HG02678 (cell line): ENCODE measurements at regions not wholly inside any gene's neighbourhood (a gene's known extent, or its start where the extent isn't known, plus 50 kb on each side); places are given as distances from the start of the nearest gene placed in this dataset.
"Not testable (repeated sequence)": the region's sequence is repeated elsewhere in the genome, so short reads cannot be mapped to it uniquely, and the experiment has no call there.

Source experiments
- ATAC-seq: cut with Tn5 transposase; IDR thresholded peaks from one replicate; pipeline ENCODE4 v1.9.1; 2021; ENCODE audit warnings: mild to moderate bottlenecking, moderate library complexity; ENCODE audit not compliant: unreplicated experiment

GRCh38 chr9:28073270-28073669, 500.0 kb upstream of the C9orf72 start:
- peak; percentile 73 for ATAC-seq

GRCh38 chr9:28079677-28080076, 506.4 kb upstream of the C9orf72 start:
- ATAC-seq, result no peak

- no peak for ATAC-seq
These were observed 509.4 kb upstream of the C9orf72 start for GRCh38 chr9:28082671-28083070.

GRCh38 chr9:28086881-28087280, 513.6 kb upstream of the C9orf72 start:
- no peak for ATAC-seq

GRCh38 chr9:28092981-28093936, 520.0 kb upstream of the C9orf72 start:
- ATAC-seq, result no peak

DNA sequence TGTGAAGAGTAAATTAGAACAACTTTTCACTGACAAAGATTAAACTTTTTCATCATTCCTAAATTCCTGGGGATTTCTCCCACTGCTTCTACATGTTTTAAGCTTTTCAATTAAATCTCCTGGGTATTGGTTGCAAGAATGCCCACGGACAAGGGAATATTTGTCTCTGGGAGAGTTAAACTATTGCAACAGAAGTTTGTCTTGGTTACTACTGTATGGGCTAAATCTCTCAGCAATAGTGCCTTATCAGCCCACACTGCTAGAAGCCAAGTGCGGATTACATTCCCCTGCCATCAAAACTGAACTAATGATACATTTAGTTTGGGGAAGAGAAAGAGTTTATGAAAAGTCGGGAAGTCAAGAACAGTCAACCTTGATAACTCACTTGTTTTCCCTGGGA, 528.2 kb upstream of the C9orf72 start:
- no peak for ATAC-seq

GRCh38 chr9:28105001-28105400, 531.7 kb upstream of the C9orf72 start:
- ATAC-seq, result no peak

DNA sequence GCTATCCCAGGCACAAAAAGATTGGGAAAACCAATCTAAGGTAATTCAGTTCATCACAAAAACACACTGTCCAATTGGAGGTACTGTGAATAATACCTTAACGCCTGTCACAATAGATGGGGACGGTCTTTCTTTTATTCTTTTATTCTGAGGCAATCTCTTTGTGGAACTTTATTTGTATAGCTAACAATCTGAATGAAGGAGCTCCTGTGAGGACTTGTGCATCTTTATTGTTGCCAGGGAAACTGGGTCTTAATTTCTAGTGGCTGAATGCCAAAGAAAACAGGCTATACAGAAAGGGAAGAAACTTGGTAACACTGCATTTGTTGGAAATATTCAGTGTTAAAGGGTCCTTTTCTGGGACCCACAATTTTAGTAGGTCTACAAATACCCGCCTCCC, 546.9 kb upstream of the C9orf72 start:
- no peak for ATAC-seq

DNA sequence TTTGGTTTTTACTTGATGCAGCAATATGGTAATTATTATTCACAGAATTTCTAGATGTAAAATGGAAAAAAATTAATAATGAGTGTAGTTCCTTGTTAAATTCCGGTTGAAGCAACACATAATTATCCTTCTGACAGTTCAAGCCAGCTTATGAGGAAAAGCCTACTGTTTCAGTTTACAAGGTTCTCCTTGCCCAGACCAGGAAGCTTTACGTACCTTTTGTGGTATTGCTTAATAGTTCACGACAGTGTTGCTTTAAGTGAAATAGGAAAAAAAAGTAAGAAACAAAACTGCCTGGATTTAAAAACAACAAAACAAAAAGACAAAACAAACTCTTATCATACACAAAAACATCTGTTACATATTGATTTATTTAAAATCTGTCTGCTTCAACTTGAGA, 547.3 kb upstream of the C9orf72 start:
- ATAC-seq, result no peak

DNA sequence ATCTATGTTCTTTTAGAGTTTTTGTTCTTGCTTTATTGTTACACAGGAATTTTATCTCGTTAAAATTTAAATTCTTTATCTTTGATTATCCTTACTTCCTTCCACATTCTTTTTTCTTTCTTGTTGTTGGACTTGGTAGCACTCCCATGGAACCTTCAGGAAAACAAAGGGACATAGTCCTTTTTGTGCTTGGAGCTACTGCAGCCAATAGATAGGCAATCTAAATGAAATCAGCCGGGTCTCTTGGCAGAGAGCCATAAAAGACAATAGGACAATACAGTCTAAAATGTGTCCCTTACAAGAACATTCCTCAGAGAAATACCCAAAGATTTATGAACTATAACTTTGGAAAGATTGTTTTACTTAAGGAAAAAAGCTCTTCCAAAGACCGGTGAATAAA, 548.1 kb upstream of the C9orf72 start:
- ATAC-seq, result no peak

DNA sequence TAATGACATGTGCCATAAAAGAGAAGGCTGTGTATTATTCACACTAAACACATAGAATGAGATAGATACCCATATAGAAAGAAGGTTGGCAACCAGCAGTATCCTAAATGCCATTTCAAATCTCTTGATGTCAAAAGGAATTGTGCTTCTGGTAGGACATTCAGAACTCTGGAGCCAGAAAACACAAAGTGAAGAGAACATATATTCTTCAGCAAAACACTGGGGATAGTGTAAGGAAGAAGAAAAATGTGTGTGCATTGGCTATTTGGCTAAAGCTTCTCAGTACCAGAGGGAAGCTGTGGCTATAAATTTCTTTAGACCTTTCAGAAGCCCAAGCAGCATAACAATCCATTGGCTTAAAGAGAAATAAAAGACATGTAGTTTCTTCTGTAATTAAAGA, 551.6 kb upstream of the C9orf72 start:
- ATAC-seq, result no peak

- ATAC-seq, result no peak
These were observed 553.8 kb upstream of the C9orf72 start for GRCh38 chr9:28127101-28127500.

DNA sequence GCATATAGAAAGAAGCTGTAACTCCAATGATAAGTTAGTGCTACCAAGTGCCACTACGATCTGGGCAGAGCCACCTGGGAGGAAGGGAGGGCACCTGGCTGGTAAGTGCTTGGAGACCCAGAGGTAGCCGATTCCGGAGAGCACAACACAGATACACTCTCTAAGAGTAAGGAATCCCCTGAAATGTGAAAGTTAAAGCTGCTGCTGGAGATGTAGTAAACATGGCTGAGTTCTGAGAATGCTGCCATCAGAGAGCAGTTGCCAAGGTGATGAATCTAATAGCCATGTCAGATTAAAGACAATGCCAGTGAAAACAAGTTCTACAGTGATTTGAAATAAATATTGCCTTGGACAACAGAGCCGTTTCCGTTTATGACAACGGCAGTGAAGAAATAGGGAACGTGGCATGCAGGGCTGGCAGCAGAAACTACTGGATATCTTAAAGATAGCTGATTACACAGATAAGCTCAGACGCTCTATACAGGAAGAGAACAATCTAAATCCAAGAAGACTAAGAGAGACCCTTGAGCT, 561.2 kb upstream of the C9orf72 start:
- no peak for ATAC-seq

GRCh38 chr9:28135549-28135948, 562.3 kb upstream of the C9orf72 start:
- no peak for ATAC-seq

- ATAC-seq, result no peak
These were observed 562.8 kb upstream of the C9orf72 start for GRCh38 chr9:28136113-28136512.

DNA sequence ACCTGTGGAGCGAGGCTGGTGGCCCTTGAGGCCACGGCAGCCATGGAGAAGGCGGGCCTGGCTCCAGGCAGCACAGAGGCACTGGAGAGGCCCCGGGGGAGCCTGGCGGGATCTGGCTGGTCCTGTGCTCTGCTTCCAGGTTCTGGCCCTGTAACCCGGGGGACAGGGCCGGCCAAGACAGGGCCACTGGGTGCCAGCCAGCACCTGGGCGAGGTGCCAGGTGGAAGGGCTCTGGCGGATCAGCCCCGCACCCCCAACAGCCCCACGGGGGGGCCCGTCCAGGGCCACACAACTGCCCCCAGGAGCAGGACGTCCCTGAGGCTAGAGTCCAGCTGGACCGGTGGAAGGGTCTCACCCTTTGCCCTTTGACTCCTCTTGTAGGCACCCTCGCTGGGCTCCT, 574.1 kb upstream of the C9orf72 start:
- not testable (repeated sequence) for ATAC-seq

DNA sequence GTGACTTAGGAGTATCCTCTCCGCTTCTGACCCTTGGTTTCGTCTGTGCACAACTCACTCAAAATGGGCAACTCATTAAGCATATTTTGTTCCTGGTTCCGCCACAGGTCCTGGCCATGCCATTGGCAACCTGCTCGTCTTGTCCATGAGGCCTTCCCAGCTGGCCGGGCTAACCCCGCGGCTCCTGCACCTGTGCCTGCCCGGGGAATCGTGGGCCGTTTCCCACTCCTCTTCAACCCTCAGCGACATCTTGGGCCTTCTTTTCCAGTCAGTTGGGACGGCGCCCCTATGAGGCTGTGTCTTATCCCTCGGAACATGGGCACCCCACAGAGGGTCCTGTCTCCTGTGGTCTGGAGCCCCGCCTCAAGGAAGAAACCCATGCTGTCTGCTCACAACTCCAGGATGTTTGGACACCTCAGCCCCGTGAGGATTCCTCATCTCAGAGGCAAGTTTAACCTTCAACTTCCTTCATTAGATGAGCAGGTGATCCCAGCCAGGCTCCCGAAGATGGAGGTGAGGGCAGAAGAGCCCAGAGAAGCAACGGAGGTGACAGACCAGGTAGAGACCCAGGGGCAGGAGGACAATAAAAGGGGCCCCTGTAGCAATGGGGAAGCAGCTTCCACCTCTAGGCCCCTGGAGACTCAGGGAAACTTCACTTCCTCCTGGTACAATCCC, 574.8 kb upstream of the C9orf72 start:
- not testable (repeated sequence) for ATAC-seq

DNA sequence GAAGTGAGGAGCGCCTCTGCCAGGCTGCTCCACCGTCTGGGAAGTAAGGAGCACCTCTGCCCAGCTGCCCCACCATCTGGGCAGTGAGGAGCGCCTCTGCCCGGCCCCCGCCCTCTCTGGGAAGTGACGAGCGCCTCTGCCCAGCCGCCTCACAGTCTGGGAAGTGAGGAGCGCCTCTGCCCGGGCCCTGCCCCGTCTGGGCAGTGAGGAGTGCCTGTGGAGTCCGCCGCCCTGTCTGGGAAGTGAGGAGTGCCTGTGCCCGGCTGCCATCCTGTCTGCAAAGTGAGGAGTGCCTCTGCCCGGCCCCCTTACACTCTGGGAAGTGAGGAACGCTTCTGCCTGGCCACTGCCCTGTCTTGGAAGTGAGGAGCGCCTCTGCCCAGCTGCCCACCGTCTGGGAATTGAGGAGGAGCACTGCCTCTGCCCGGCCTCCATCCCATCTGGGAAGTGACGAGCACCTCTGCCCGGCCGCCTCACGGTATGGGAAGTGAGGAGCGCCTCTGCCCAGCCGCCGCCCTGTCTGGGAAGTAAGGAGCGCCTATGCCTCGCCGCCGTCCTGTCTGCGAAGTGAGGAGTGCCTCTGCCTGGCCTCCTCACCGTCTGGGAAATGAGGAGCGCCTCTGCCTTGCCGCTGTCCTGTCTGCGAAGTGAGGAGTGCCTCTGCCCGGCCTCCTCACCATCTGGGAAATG, 576.2 kb upstream of the C9orf72 start:
- ATAC-seq, result not testable (repeated sequence)

DNA sequence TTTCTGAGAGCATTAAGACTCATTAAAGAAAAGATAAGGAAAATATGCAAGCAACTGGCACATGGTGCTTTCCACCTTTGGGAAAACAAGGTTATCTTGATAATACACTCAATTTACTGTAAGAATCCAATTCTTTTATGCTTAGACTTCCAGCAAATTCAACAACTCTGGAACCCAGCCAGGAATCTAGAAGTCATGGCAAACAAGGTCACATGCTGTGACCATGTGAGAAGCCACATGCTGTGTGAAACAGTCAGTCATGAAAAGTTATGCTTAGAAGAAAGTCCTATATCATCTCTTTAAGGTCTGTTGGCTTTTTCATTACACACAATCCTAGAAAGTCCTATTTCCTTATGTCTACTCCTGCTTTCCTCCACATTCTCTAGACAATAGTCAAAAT, 581.8 kb upstream of the C9orf72 start:
- ATAC-seq, result no peak

GRCh38 chr9:28155671-28156070, 582.4 kb upstream of the C9orf72 start:
- no peak for ATAC-seq

- no peak for ATAC-seq
These were observed 585.2 kb upstream of the C9orf72 start for GRCh38 chr9:28158451-28158850.
